ENCODE measurements at regions not wholly inside any gene's neighbourhood (a gene's known extent, or its start where the extent isn't known, plus 50 kb on each side); places are given as distances from the start of the nearest gene placed in this dataset.

DNA sequence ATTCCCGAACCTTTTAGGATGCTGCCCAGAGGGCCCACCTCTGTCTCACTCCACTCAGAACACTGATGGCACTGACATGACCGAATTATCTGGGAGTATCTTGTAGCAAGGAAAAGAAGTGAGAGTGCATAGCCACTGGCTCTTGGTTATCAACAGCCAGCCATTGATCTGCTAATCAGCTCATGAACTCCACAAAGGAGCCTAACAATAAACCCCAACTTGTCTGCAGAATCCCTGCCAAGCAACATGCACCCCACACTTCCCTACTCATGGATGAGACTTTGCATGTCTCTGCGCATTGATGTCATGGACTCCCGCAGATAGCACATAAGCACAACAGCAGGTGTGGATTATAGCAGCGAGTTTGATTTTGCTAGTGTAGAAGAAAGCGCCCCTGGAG lies 1538.9 kb upstream of the RAG2 start:
- TF ChIP-seq EZH2phosphoT487 (IDR thresholded peaks at IDR 0.05; ENCODE audit: borderline replicate concordance, low read depth, low read length) = no peak
- TF ChIP-seq, protein P1, sequence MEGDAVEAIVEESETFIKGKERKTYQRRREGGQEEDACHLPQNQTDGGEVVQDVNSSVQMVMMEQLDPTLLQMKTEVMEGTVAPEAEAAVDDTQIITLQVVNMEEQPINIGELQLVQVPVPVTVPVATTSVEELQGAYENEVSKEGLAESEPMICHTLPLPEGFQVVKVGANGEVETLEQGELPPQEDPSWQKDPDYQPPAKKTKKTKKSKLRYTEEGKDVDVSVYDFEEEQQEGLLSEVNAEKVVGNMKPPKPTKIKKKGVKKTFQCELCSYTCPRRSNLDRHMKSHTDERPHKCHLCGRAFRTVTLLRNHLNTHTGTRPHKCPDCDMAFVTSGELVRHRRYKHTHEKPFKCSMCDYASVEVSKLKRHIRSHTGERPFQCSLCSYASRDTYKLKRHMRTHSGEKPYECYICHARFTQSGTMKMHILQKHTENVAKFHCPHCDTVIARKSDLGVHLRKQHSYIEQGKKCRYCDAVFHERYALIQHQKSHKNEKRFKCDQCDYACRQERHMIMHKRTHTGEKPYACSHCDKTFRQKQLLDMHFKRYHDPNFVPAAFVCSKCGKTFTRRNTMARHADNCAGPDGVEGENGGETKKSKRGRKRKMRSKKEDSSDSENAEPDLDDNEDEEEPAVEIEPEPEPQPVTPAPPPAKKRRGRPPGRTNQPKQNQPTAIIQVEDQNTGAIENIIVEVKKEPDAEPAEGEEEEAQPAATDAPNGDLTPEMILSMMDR (conservative IDR thresholded peaks at IDR 0.05; ENCODE audit: low read length) = no peak
- Histone ChIP-seq H3K9me3 (ENCODE audit: low read length) (no peaks in the 10 kb centered on the region; the same call in 1 of the 2 replicates), H3K36me3 (ENCODE audit: insufficient read depth, low read length) (no peaks in the 10 kb centered on the region), H3K4me2 (ENCODE audit: low read length) (no peak overlapping the region), H3K4me1 (ENCODE audit: insufficient read depth, low read length, poor library complexity, severe bottlenecking) (no peaks in the 10 kb centered on the region), H4K20me1 (ENCODE audit: insufficient read depth, low read length) (no peaks in the 10 kb centered on the region), H3K4me3 (ENCODE audit: low read depth, low read length, poor library complexity, severe bottlenecking) (no peak overlapping the region), H3K27ac (ENCODE audit: low read depth, low read length, poor library complexity, severe bottlenecking) (no peak overlapping the region), H3K9me2 (ENCODE audit: insufficient read depth, low read length) (no peaks in the 10 kb centered on the region), H3K79me2 (ENCODE audit: insufficient read depth, low read depth, low read length) (no peaks in the 10 kb centered on the region), H2AFZ (ENCODE audit: low read length) (no peak overlapping the region)
- CTCF ChIA-PET (ENCODE audit: unreplicated experiment) = no interaction called here
- no peak for DNase-seq (ENCODE audit: low spot score)
- POLR2A ChIA-PET = no interaction called here
- intact Hi-C loops (cut with micrococcal nuclease; ENCODE audit: unreplicated experiment) = no loop called here
- BruUV-seq (replicated peaks) = no TSS peak

DNA sequence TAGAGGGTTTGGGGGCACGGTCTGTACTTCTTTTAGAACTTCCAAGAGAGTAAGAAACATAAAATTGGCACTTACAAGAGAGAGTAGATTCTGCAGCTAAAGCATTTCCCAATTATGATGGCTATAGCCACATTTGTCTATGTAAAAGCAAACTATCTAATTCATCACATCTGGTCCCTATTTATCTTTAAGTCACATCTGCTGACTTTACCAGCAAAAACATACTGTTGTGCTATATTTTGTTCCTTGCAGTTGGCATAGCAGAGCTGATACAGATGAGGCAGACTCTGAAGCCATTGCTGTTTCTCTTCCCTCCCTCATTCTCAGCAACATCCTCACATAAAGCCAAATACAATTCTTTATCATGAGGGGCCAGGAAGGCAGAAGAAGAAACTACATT lies 1533.5 kb upstream of the RAG2 start:
- Histone ChIP-seq H3K79me2 (ENCODE audit: insufficient read depth, low read depth, low read length) (no peaks in the 10 kb centered on the region), H3K4me3 (ENCODE audit: low read depth, low read length, poor library complexity, severe bottlenecking) (no peak overlapping the region), H3K27ac (ENCODE audit: low read depth, low read length, poor library complexity, severe bottlenecking) (no peak overlapping the region), H3K9me3 (ENCODE audit: low read length) (no peaks in the 10 kb centered on the region; the same call in 1 of the 2 replicates), H3K4me2 (ENCODE audit: low read length) (no peak overlapping the region), H4K20me1 (ENCODE audit: insufficient read depth, low read length) (no peaks in the 10 kb centered on the region), H3K4me1 (ENCODE audit: insufficient read depth, low read length, poor library complexity, severe bottlenecking) (no peaks in the 10 kb centered on the region), H3K9me2 (ENCODE audit: insufficient read depth, low read length) (no peaks in the 10 kb centered on the region), H2AFZ (ENCODE audit: low read length) (no peak overlapping the region), H3K36me3 (ENCODE audit: insufficient read depth, low read length) (no peaks in the 10 kb centered on the region)
- DNase-seq (ENCODE audit: low spot score) = no peak
- intact Hi-C loops (cut with micrococcal nuclease; ENCODE audit: unreplicated experiment) = no loop called here
- no TSS peak for BruUV-seq (replicated peaks)
- ChIA-PET POLR2A (no interaction called here), CTCF (ENCODE audit: unreplicated experiment) (no interaction called here)
- TF ChIP-seq EZH2phosphoT487 (IDR thresholded peaks at IDR 0.05; ENCODE audit: borderline replicate concordance, low read depth, low read length) = no peak
- TF ChIP-seq, protein P1 (conservative IDR thresholded peaks at IDR 0.05; ENCODE audit: low read length) = no peak

DNA sequence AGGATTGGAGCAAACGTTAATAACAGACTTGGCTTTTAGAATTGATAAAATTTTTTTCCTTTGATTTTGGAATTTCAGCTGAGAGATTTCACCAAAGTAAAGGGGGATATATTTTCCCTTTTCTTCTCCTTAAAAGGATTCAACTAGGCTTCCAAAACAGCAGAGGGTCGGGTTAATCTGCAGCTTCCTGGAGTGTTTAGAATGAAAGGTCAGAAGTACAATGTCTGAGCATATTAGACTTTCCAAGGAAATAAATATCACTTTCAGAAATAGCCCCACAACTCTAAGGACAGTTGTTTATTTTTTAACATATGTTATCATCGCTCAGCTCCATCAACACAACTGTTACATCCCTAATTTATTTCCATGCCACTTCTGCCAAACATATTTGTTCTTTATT lies 1532.9 kb upstream of the RAG2 start:
- Histone ChIP-seq H3K9me3 (ENCODE audit: low read length) (no peaks in the 10 kb centered on the region; the same call in 1 of the 2 replicates), H2AFZ (ENCODE audit: low read length) (no peak overlapping the region), H3K4me1 (ENCODE audit: insufficient read depth, low read length, poor library complexity, severe bottlenecking) (no peaks in the 10 kb centered on the region), H3K4me3 (ENCODE audit: low read depth, low read length, poor library complexity, severe bottlenecking) (no peak overlapping the region), H3K79me2 (ENCODE audit: insufficient read depth, low read depth, low read length) (no peaks in the 10 kb centered on the region), H3K36me3 (ENCODE audit: insufficient read depth, low read length) (no peaks in the 10 kb centered on the region), H4K20me1 (ENCODE audit: insufficient read depth, low read length) (no peaks in the 10 kb centered on the region), H3K9me2 (ENCODE audit: insufficient read depth, low read length) (no peaks in the 10 kb centered on the region), H3K27ac (ENCODE audit: low read depth, low read length, poor library complexity, severe bottlenecking) (no peak overlapping the region), H3K4me2 (ENCODE audit: low read length) (no peak overlapping the region)
- no TSS peak for BruUV-seq (replicated peaks)
- TF ChIP-seq EZH2phosphoT487 (IDR thresholded peaks at IDR 0.05; ENCODE audit: borderline replicate concordance, low read depth, low read length) = no peak
- TF ChIP-seq, protein P1 (conservative IDR thresholded peaks at IDR 0.05; ENCODE audit: low read length) = no peak
- CTCF ChIA-PET (ENCODE audit: unreplicated experiment) = no interaction called here
- intact Hi-C loops (cut with micrococcal nuclease; ENCODE audit: unreplicated experiment) = no loop called here
- POLR2A ChIA-PET = interaction anchor here (0.6 kb wide), 1 partner anchor 70 kb away, joined by 3 read pairs; no protein-coding TSS in a partner anchor
- no peak for DNase-seq (ENCODE audit: low spot score)

Measured in OCI-LY7 (cell line).